Cardiac fibroblast (primary cell): ENCODE measurements at regions not wholly inside any gene's neighbourhood (a gene's known extent, or its start where the extent isn't known, plus 50 kb on each side); places are given as distances from the start of the nearest gene placed in this dataset.
"Not testable (repeated sequence)": the region's sequence is repeated elsewhere in the genome, so short reads cannot be mapped to it uniquely, and the experiment has no call there.

ENCODE experiments used
- DNase-seq, 2 donors: peaks; one replicate each; pipeline versions ENCODE4 v3.0.0 to v3.0.0-alpha.2; 2010; ENCODE audit warnings: low read depth in 2 of 2
- H3K4me3 ChIP-seq, 2 donors: replicated peaks in 1 of 2; 1 replicate in 1 of 2; 2 replicates in 1 of 2; pipeline ENCODE4 v1.5.1; 2011; ENCODE audit warnings: low read depth in 2 of 2, low read length in 2 of 2, mild to moderate bottlenecking in 2 of 2, moderate library complexity in 1 of 2
- TF ChIP-seq, protein P1 (sequence below): IDR thresholded peaks from one replicate; pipeline ENCODE4 v1.5.1; 2011; ENCODE audit warnings: low read depth, mild to moderate bottlenecking, low read length, inconsistent platforms

DNA sequence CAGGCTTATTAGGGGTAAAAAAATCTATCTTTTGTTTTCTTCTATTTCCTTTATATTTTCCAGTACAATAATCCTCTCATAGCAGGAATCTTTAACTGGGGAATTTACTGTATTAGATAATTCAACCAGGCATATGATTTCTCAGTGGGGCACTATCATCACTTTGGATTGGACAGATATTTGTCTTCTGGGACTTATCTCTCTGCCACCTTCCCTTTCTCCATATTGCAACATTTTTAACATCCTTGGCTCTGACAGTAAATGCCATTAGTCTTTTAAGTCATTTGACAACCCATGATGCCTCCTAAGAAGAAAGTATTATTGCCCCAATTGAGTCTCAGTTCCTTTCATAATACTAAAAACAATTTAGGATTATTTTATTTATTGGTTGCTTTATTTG lies 304.1 kb downstream of the FGF10 start:
- TF ChIP-seq, protein P1, sequence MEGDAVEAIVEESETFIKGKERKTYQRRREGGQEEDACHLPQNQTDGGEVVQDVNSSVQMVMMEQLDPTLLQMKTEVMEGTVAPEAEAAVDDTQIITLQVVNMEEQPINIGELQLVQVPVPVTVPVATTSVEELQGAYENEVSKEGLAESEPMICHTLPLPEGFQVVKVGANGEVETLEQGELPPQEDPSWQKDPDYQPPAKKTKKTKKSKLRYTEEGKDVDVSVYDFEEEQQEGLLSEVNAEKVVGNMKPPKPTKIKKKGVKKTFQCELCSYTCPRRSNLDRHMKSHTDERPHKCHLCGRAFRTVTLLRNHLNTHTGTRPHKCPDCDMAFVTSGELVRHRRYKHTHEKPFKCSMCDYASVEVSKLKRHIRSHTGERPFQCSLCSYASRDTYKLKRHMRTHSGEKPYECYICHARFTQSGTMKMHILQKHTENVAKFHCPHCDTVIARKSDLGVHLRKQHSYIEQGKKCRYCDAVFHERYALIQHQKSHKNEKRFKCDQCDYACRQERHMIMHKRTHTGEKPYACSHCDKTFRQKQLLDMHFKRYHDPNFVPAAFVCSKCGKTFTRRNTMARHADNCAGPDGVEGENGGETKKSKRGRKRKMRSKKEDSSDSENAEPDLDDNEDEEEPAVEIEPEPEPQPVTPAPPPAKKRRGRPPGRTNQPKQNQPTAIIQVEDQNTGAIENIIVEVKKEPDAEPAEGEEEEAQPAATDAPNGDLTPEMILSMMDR, result no peak
- no peak for DNase-seq
- H3K4me3 ChIP-seq, result no peak overlapping the region

DNA sequence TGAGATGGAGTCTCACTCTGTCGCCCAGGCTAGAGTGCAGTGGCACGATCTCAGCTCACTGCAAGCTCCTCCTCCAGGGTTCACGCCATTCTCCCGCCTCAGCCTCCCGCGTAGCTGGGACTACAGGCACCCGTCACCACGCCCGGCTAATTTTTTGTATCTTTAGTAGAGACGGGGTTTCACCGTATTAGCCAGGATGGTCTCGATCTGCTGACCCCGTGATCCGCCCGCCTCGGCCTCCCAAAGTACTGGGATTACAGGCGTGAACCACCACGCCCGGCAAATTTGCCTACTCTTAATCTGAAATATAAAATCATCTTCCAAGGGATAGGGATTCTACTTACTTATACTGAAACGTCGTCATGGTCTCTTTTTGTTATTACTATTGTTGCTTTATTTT lies 314.7 kb downstream of the FGF10 start:
- H3K4me3 ChIP-seq, DNase-seq: not testable (repeated sequence)

DNA sequence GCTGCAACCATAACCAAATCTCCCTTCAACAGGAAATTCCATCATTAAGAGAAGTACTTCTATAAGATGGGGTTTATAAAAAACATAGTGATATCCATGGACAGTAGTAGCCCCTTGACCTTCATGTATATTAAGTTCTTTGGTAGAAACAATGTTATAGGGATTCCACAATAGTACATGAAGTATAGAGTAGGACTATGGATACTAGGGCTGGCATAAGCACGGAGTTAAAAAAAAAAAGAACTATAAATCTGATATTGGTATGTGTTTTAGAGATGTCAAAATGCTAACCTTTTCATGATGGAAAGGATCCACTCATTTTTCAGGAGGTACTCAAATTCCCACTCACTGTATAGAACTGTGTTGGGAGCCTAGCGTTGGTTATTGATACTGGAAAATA lies 337.6 kb downstream of the FGF10 start:
- DNase-seq, result no peak
- no peak overlapping the region for H3K4me3 ChIP-seq
- TF ChIP-seq, protein P1, result no peak

DNA sequence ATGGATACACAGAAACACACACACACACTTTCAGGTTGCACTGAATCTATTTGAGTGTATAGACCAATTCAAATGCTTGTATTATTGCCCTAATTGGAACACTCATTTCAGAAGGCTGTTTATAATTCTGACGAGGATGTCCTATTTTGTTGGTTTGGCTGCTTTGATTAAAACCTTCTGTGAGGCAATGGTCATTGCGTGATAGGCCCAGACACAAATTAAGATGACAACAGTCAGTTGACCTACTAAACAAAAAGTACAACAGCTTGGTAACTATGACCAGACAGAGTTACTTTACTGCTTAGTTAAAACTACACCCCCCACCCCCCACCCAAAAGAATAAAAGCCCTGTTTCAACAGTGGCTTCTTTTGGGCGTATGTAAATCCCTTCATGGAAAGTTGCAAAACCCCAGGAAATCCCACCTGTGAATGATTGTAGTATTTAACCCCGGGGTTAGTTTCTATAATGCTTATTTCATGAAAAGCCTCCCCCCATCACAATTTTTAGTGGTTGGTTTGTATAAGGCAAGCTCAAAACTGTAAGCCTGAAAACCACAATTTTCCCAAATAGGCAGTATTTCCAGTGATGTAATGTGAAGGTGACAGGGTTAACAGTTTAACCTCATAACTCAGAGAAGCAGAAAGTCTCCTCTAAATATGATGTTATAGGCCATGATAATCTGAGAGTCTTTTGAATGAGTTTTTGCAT lies 340.8 kb downstream of the FGF10 start:
- no peak for DNase-seq
- TF ChIP-seq, protein P1, result no peak
- H3K4me3 ChIP-seq, result no peak overlapping the region

DNA sequence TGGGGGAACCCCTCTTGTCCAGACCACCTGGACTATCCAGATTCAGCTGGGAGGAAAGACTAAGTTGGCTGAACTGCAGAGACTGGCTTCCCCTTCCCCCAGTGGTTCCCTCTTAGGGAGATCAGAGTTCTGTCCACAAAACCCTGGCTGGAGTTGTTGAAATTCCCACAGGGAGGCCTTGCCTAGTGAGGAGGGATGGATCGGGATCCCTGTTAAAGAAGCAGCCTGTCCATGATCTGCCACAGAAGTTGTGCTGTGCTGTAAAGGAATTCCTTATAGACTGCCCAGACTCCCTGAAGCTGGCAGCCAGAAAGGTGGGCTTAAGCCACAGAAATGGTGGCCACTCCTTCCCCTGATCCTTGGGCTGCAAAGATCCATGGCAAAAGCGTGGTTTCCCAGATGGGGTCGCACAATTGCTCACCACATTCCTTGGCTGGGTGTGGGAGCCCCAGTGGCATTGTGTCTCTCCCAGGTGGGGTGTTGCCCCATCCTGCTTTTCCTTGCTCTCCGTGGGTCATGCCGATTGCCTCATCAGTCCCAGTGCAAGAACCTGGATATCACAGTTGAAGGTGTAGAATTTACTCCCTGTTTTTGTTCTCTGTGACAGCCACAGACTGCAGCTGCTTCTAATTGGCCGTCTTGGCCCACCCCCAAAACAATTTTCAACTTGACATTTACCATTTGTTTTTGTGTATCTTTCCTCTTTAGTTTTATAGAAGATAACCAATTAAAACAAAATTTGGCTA lies 342.4 kb downstream of the FGF10 start:
- no peak for DNase-seq
- TF ChIP-seq, protein P1, result no peak
- H3K4me3 ChIP-seq, result no peak overlapping the region

DNA sequence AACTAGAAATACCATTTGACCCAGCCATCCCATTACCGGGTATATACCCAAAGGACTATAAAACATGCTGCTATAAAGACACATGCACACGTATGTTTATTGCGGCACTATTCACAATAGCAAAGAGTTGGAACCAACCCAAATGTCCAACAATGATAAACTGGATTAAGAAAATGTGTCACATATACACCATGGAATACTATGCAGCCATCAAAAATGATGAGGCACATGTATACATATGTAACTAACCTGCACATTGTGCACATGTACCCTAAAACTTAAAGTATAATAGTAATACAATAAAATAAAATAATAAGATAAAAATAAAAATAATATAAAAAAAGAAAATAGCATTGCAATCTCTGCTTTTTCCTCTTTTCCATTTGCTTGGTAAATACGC lies 344.7 kb downstream of the FGF10 start:
- not testable (repeated sequence) for DNase-seq, H3K4me3 ChIP-seq

DNA sequence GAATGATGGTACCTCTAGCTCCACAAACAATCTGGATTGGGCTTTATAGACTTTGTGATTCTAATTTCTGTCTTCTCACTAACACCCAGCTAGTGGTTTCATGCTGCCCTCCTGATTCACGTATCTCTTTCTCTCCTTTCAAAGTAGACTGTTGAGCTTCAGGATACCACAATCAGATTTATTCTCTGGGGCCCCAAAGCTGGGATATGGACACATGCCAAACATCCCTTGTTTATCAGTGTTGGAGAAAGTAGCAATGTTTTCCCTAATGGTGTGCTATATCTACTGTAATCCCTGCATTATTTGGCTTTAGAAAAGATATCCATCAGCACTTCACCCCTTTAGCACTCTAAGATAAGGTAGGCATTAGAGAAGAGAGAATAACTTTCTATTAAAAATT lies 361.0 kb downstream of the FGF10 start:
- TF ChIP-seq, protein P1, result no peak
- no peak overlapping the region for H3K4me3 ChIP-seq
- no peak for DNase-seq

DNA sequence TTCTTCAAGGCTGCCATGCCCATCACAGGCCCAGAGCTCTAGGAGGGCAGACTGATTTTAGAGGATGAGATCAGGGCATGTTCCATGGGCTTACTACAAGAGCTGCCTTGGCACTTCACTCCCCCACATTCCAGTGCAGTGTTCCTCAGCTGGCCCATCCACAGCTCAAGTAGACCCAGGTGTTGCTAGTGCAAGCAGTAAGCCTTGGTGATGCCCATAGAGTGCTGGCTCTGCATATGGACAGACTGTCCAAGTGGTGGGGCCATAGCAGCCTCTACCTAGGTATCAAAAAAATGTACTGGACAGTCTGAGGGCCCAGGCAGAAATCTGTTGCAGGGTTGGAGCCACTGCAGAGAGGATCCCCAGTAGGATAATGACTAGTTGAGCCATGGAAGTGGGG lies 366.6 kb downstream of the FGF10 start:
- TF ChIP-seq, protein P1, result no peak
- no peak overlapping the region for H3K4me3 ChIP-seq
- no peak for DNase-seq
